Neural cell (in vitro differentiated cells): ENCODE measurements at regions not wholly inside any gene's neighbourhood (a gene's known extent, or its start where the extent isn't known, plus 50 kb on each side); places are given as distances from the start of the nearest gene placed in this dataset.

Experiments
- CTCF ChIP-seq: fragments of 450-650 bp; IDR thresholded peaks from 2 replicates; pipeline ENCODE4 v1.5.1; 2014; ENCODE audit warnings: antibody characterized with exemption, mild to moderate bottlenecking, moderate library complexity; ENCODE audit not compliant: poor library complexity, severe bottlenecking
- EZH2 ChIP-seq: fragments of 200-600, 300-800 bp; shearing (Covaris generic), sonication (generic); IDR thresholded peaks from 2 replicates; pipeline ENCODE4 v1.6.1; 2014; ENCODE audit warnings: antibody characterized with exemption, low read length, borderline replicate concordance, mild to moderate bottlenecking; ENCODE audit not compliant: insufficient read depth, poor library complexity, severe bottlenecking

- TF ChIP-seq CTCF (no peak), EZH2 (no peak)
Measured at GRCh38 chr6:134784336-134784735, 165.6 kb downstream of the ALDH8A1 start.
